ENCODE measurements at regions not wholly inside any gene's neighbourhood (a gene's known extent, or its start where the extent isn't known, plus 50 kb on each side); places are given as distances from the start of the nearest gene placed in this dataset.

GRCh38 chr2:105468582-105469042 is 69.8 kb upstream of the FHL2 start:
- TF ChIP-seq CTCF (IDR thresholded peaks at IDR 0.05; ENCODE audit: borderline replicate concordance, extremely low read depth, low read length, poor library complexity, severe bottlenecking) (no peak), EZH2 (IDR thresholded peaks at IDR 0.05; ENCODE audit: borderline replicate concordance, low read depth, low read length, severe bottlenecking) (no peak)
